ENCODE measurements at regions not wholly inside any gene's neighbourhood (a gene's known extent, or its start where the extent isn't known, plus 50 kb on each side); places are given as distances from the start of the nearest gene placed in this dataset.

GRCh38 chr4:181777518-181777917, 465.7 kb upstream of the TENM3 start:
- TF ChIP-seq CTCF (IDR thresholded peaks at IDR 0.05) (no peak), POLR2A (IDR thresholded peaks at IDR 0.05) (no peak)
